NK-92 treated with Interleukin-12 subunit alpha and Interleukin-12 subunit beta, amount 100 ng/mL, for 24 hours (cell line): ENCODE measurements at regions not wholly inside any gene's neighbourhood (a gene's known extent, or its start where the extent isn't known, plus 50 kb on each side); places are given as distances from the start of the nearest gene placed in this dataset.

ENCODE experiments used
- DNase-seq: peaks from one replicate; lab custom pipeline; 2025; lab: John Stamatoyannopoulos, UW

GRCh38 chr16:79658301-79659033, 57.9 kb upstream of the MAF start:
- DNase-seq = no peak

GRCh38 chr16:79656553-79657115, 56.1 kb upstream of the MAF start:
- no peak for DNase-seq

GRCh38 chr16:79653373-79653891, 52.9 kb upstream of the MAF start:
- DNase-seq = no peak

- no peak for DNase-seq
Measured at GRCh38 chr16:79651363-79651762, 50.8 kb upstream of the MAF start.
